SK-N-MC (cell line): ENCODE measurements at regions not wholly inside any gene's neighbourhood (a gene's known extent, or its start where the extent isn't known, plus 50 kb on each side); places are given as distances from the start of the nearest gene placed in this dataset.

ENCODE experiments used
- EZH2 ChIP-seq: fragments of 200-600 bp; sonication (generic); IDR thresholded peaks from one replicate; pipeline ENCODE4 v1.6.1; 2017; ENCODE audit warnings: antibody characterized with exemption
- FOXP2 ChIP-seq: optimal IDR thresholded peaks from 2 replicates; pipeline ENCODE3; 2011; ENCODE audit warnings: mild to moderate bottlenecking, moderate library complexity; ENCODE audit not compliant: insufficient read depth; ENCODE audit errors: extremely low read length, control extremely low read depth
- POLR2AphosphoS5 ChIP-seq: IDR thresholded peaks from 2 replicates; pipeline ENCODE4 v1.6.1; 2012; ENCODE audit warnings: mild to moderate bottlenecking, low read depth, low read length, borderline replicate concordance

GRCh38 chr4:65021737-65022136 is 612.5 kb upstream of the TECRL start:
- TF ChIP-seq EZH2 = no peak
- TF ChIP-seq POLR2AphosphoS5 = no peak
- no peak for TF ChIP-seq FOXP2
